ENCODE measurements at regions not wholly inside any gene's neighbourhood (a gene's known extent, or its start where the extent isn't known, plus 50 kb on each side); places are given as distances from the start of the nearest gene placed in this dataset.

DNA sequence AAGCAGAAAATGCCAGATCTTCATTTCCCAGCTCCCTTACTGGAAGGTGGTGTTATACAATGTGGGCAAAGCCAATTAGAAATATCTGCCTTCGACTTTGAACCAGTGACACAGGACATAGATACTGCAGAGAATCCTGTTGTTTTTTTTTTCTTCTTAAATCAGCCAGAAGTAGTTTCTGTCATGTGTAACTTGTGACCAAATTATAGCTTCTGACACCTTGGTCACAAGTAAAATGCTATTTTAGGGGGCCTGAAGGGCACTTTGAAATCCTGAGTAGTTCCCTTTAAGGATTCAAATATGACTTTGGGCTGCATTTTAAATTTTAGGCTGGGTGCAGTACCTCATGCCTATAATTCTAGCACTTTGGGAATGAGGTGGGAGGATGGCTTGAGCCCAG lies 89.0 kb upstream of the TLK1 start:
- Histone ChIP-seq H3K4me3 (replicated peaks in 1 of 3; ENCODE audit: low read depth in 2 of 3, low read length in 3 of 3) (no peak overlapping the region), H3K9me3 (replicated peaks in 1 of 2; ENCODE audit: control insufficient read depth in 1 of 2, insufficient read depth in 1 of 2, low read length in 2 of 2) (peaks cover 7 to 11% of the 10 kb centered on the region in 2 donors), H2AFZ (ENCODE audit: insufficient read depth, low read depth, low read length, poor library complexity, severe bottlenecking) (no peak overlapping the region), H3K79me2 (ENCODE audit: insufficient read depth, low read length) (no peaks in the 10 kb centered on the region), H3K36me3 (replicated peaks in 1 of 2; ENCODE audit: control insufficient read depth in 1 of 2, insufficient read depth in 2 of 2, low read length in 2 of 2) (no peaks in the 10 kb centered on the region), H3K27me3 (ENCODE audit: control insufficient read depth in 2 of 2, insufficient read depth in 2 of 2, low read length in 2 of 2) (no peaks in the 10 kb centered on the region), H3K4me1 (ENCODE audit: control insufficient read depth in 1 of 2, insufficient read depth in 2 of 2, low read length in 2 of 2) (peaks cover 22 to 26% of the 10 kb centered on the region in 2 donors), H3K4me2 (replicated peaks; ENCODE audit: extremely low read depth, low read length, poor library complexity, severe bottlenecking) (no peak overlapping the region), H3K27ac (ENCODE audit: low read depth in 1 of 2, low read length in 2 of 2) (no peak overlapping the region), H4K20me1 (ENCODE audit: insufficient read depth, low read length) (no peaks in the 10 kb centered on the region), H3K9ac (ENCODE audit: insufficient read depth, low read length, poor library complexity, severe bottlenecking) (no peak overlapping the region)
- peaks cover 34% of the 10 kb centered on the region for H3K4me1 Mint-ChIP-seq
- peaks cover 0 to 14% (median 2%) of the 10 kb centered on the region in 3 donors for H3K27me3 Mint-ChIP-seq (ENCODE audit: low read depth in 3 of 3)
- no peak overlapping the region for H3K4me3 Mint-ChIP-seq
- peaks cover 7 to 17% (median 11%) of the 10 kb centered on the region in 7 donors for H3K9me3 Mint-ChIP-seq
- TF ChIP-seq, protein P1, sequence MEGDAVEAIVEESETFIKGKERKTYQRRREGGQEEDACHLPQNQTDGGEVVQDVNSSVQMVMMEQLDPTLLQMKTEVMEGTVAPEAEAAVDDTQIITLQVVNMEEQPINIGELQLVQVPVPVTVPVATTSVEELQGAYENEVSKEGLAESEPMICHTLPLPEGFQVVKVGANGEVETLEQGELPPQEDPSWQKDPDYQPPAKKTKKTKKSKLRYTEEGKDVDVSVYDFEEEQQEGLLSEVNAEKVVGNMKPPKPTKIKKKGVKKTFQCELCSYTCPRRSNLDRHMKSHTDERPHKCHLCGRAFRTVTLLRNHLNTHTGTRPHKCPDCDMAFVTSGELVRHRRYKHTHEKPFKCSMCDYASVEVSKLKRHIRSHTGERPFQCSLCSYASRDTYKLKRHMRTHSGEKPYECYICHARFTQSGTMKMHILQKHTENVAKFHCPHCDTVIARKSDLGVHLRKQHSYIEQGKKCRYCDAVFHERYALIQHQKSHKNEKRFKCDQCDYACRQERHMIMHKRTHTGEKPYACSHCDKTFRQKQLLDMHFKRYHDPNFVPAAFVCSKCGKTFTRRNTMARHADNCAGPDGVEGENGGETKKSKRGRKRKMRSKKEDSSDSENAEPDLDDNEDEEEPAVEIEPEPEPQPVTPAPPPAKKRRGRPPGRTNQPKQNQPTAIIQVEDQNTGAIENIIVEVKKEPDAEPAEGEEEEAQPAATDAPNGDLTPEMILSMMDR (IDR thresholded peaks at IDR 0.05) = no peak
- H3K36me3 Mint-ChIP-seq = no peaks in the 10 kb centered on the region
- no peak overlapping the region for H3K27ac Mint-ChIP-seq
- no CpG with 5 or more reads among the region's 1 CpG for WGBS (ENCODE audit: insufficient coverage)
- no peak for DNase-seq
- intact Hi-C loops (cut with micrococcal nuclease) = no loop called here

DNA sequence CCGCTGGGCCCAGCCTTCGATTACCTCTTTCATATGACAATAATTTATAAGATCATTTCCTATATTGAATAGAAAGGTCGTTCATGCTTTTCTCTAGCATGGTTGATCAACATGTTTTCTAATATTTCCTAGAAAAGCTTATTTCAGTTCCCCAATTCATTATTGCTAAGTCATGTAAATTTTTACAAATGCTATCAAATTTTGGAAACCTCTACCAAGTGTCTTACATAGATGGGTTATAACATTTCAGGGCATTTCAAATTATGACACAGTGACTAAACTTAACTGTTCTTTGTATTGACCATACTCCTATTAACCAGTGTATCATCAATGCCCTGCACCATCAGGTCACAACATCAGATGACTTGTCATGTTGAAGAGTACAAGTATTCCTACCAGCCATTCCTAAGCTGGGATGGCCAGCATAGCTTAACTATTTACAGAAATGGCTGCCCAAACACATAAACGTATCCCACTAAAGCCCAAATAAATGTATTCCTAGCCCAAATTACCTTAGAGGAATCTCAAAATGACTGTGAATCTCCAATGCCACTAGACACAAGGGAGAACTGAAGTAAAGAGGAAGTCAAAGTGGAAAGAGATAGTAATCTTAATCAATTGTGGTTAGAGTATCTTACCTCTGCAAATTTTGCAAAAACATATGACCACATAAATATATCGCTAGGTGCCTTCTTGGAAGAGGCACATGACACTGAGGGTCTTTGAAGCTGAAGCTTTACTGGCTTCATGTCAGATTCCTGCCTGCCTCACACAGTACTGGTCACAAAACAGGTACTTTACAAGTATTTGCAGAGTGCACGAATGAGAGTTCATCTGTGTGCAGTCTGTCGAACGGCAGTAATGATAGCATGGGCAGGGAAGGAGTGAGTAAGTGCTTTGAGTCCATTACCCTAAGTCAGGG lies 87.3 kb upstream of the TLK1 start:
- no peak for DNase-seq
- H3K4me3 Mint-ChIP-seq = no peak overlapping the region
- H3K27me3 ChIP-seq (ENCODE audit: control insufficient read depth in 2 of 2, insufficient read depth in 2 of 2, low read length in 2 of 2) = no peaks in the 10 kb centered on the region
- no peaks in the 10 kb centered on the region for H3K36me3 ChIP-seq (replicated peaks in 1 of 2; ENCODE audit: control insufficient read depth in 1 of 2, insufficient read depth in 2 of 2, low read length in 2 of 2)
- no peak overlapping the region for H3K27ac ChIP-seq (ENCODE audit: low read depth in 1 of 2, low read length in 2 of 2)
- peaks cover 7 to 9% of the 10 kb centered on the region in 2 donors for H3K9me3 ChIP-seq (replicated peaks in 1 of 2; ENCODE audit: control insufficient read depth in 1 of 2, insufficient read depth in 1 of 2, low read length in 2 of 2)
- H3K9me3 Mint-ChIP-seq = peaks cover 6 to 15% (median 10%) of the 10 kb centered on the region in 7 donors
- H3K4me2 ChIP-seq (replicated peaks; ENCODE audit: extremely low read depth, low read length, poor library complexity, severe bottlenecking) = peak overlapping the region; percentile 2
- peaks cover 28 to 33% of the 10 kb centered on the region in 2 donors for H3K4me1 ChIP-seq (ENCODE audit: control insufficient read depth in 1 of 2, insufficient read depth in 2 of 2, low read length in 2 of 2)
- peaks cover 40% of the 10 kb centered on the region for H3K4me1 Mint-ChIP-seq
- peaks cover 0 to 14% (median 2%) of the 10 kb centered on the region in 3 donors for H3K27me3 Mint-ChIP-seq (ENCODE audit: low read depth in 3 of 3)
- H3K27ac Mint-ChIP-seq = peak overlapping the region in 1 of 7 donors; percentile 10
- no peak overlapping the region for H3K9ac ChIP-seq (ENCODE audit: insufficient read depth, low read length, poor library complexity, severe bottlenecking)
- no peaks in the 10 kb centered on the region for H4K20me1 ChIP-seq (ENCODE audit: insufficient read depth, low read length)
- WGBS (ENCODE audit: insufficient coverage) = 4% methylated on average over 4 of the region's 8 CpGs
- H2AFZ ChIP-seq (ENCODE audit: insufficient read depth, low read depth, low read length, poor library complexity, severe bottlenecking) = no peak overlapping the region
- TF ChIP-seq, protein P1 (IDR thresholded peaks at IDR 0.05) = no peak
- no peaks in the 10 kb centered on the region for H3K36me3 Mint-ChIP-seq
- intact Hi-C loops (cut with micrococcal nuclease) = no loop called here
- no peaks in the 10 kb centered on the region for H3K79me2 ChIP-seq (ENCODE audit: insufficient read depth, low read length)
- H3K4me3 ChIP-seq (replicated peaks in 1 of 3; ENCODE audit: low read depth in 2 of 3, low read length in 3 of 3) = peak overlapping the region in 1 of 3 experiments; percentile 14

Data from CD14-positive monocyte (primary cell).